Stomach (tissue), 4 donors: ENCODE measurements at regions not wholly inside any gene's neighbourhood (a gene's known extent, or its start where the extent isn't known, plus 50 kb on each side); places are given as distances from the start of the nearest gene placed in this dataset.

Experiments
- EP300 ChIP-seq: sonication (generic); formaldehyde crosslinking; IDR thresholded peaks from one replicate; pipeline ENCODE4 v1.6.1; 2017; ENCODE audit warnings: antibody characterized with exemption
- POLR2A ChIP-seq, 4 donors: fragments of 450-650 bp; IDR thresholded peaks; one replicate each; pipeline ENCODE4 v1.6.1; 2016; ENCODE audit warnings: antibody characterized with exemption in 4 of 4, control low read depth in 2 of 4, mild to moderate bottlenecking in 1 of 4, moderate library complexity in 1 of 4
- TF ChIP-seq, protein P1 (sequence below), 7 experiments: fragments of 450-650 bp in 4 of 7; fragments of 200-600 bp in 3 of 7; sonication (generic) in 3 of 7; IDR thresholded peaks; one replicate each; pipeline ENCODE4 v1.5.1; 2016 to 2019; ENCODE audit warnings: antibody characterized with exemption in 7 of 7, control low read depth in 2 of 7, mild to moderate bottlenecking in 1 of 7

DNA sequence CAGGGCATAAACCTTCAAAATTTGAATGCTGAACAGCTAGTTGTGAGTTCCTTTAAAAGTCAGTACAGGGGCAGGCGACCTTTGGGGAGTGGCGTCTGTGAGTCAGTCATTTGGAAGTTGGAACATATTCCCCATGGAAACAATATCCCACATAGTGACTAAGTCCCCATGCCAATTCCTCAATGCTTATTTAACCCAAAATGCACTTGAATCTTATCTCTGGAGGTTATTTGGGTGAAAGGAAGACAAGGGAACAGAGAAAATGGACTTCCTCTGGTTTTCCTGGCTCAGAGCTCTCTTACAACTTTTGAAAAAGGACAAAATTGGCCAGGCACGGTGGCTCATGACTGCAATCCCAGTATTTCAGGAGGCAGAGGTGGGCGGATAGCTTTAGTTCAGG lies 479.2 kb upstream of the NBEA start:
- TF ChIP-seq EP300 (no peak), POLR2A (IDR thresholded peaks at IDR 0.05) (no peak)
- TF ChIP-seq, protein P1, sequence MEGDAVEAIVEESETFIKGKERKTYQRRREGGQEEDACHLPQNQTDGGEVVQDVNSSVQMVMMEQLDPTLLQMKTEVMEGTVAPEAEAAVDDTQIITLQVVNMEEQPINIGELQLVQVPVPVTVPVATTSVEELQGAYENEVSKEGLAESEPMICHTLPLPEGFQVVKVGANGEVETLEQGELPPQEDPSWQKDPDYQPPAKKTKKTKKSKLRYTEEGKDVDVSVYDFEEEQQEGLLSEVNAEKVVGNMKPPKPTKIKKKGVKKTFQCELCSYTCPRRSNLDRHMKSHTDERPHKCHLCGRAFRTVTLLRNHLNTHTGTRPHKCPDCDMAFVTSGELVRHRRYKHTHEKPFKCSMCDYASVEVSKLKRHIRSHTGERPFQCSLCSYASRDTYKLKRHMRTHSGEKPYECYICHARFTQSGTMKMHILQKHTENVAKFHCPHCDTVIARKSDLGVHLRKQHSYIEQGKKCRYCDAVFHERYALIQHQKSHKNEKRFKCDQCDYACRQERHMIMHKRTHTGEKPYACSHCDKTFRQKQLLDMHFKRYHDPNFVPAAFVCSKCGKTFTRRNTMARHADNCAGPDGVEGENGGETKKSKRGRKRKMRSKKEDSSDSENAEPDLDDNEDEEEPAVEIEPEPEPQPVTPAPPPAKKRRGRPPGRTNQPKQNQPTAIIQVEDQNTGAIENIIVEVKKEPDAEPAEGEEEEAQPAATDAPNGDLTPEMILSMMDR (IDR thresholded peaks at IDR 0.05), result no peak
